Stimulated activated CD8-positive, alpha-beta memory T cell treated with anti-CD3 and anti-CD28 coated beads, Interleukin-2, amount 100 ng/mL, for 48 hours (primary cell): ENCODE measurements at regions not wholly inside any gene's neighbourhood (a gene's known extent, or its start where the extent isn't known, plus 50 kb on each side); places are given as distances from the start of the nearest gene placed in this dataset.
"Not testable (repeated sequence)": the region's sequence is repeated elsewhere in the genome, so short reads cannot be mapped to it uniquely, and the experiment has no call there.

Experiments
- DNase-seq, 2 donors: peaks; one replicate each; pipeline ENCODE4 v3.0.0-alpha.2; 2020; ENCODE audit warnings: low read depth in 2 of 2

GRCh38 chr4:89496851-89497250 lies 189.3 kb upstream of the GPRIN3 start:
- DNase-seq: no peak

GRCh38 chr4:89493367-89493766 lies 185.8 kb upstream of the GPRIN3 start:
- DNase-seq: no peak

- no peak for DNase-seq
These were observed 185.0 kb upstream of the GPRIN3 start for GRCh38 chr4:89492581-89493071.

GRCh38 chr4:89491761-89492160 lies 184.2 kb upstream of the GPRIN3 start:
- DNase-seq: no peak

- DNase-seq: not testable (repeated sequence)
These were observed 182.4 kb upstream of the GPRIN3 start for GRCh38 chr4:89489921-89490431.

- DNase-seq: no peak
These were observed 181.8 kb upstream of the GPRIN3 start for GRCh38 chr4:89489338-89489771.

- no peak for DNase-seq
These were observed 181.1 kb upstream of the GPRIN3 start for GRCh38 chr4:89488736-89489135.

GRCh38 chr4:89486673-89487072 lies 179.1 kb upstream of the GPRIN3 start:
- no peak for DNase-seq

- DNase-seq: no peak
These were observed 178.4 kb upstream of the GPRIN3 start for GRCh38 chr4:89486042-89486441.

GRCh38 chr4:89483833-89484232 lies 176.2 kb upstream of the GPRIN3 start:
- no peak for DNase-seq

- DNase-seq: no peak
These were observed 175.5 kb upstream of the GPRIN3 start for GRCh38 chr4:89482926-89483595.

GRCh38 chr4:89482251-89482650 lies 174.7 kb upstream of the GPRIN3 start:
- no peak for DNase-seq

- DNase-seq: no peak
These were observed 162.4 kb upstream of the GPRIN3 start for GRCh38 chr4:89469930-89470375.

GRCh38 chr4:89469516-89469915 lies 161.9 kb upstream of the GPRIN3 start:
- no peak for DNase-seq

GRCh38 chr4:89468602-89469001 lies 161.0 kb upstream of the GPRIN3 start:
- no peak for DNase-seq

- DNase-seq: no peak
These were observed 155.7 kb upstream of the GPRIN3 start for GRCh38 chr4:89463341-89463740.

GRCh38 chr4:89447543-89447942 lies 139.9 kb upstream of the GPRIN3 start:
- no peak for DNase-seq

GRCh38 chr4:89446193-89446592 lies 138.6 kb upstream of the GPRIN3 start:
- DNase-seq: no peak

GRCh38 chr4:89439533-89439932 lies 131.9 kb upstream of the GPRIN3 start:
- DNase-seq: no peak

GRCh38 chr4:89438102-89438831 lies 130.7 kb upstream of the GPRIN3 start:
- peak; percentile 13 for DNase-seq

- DNase-seq: no peak
These were observed 126.9 kb upstream of the GPRIN3 start for GRCh38 chr4:89434364-89434988.

- DNase-seq: no peak
These were observed 120.2 kb upstream of the GPRIN3 start for GRCh38 chr4:89427782-89428181.
